ENCODE measurements at regions not wholly inside any gene's neighbourhood (a gene's known extent, or its start where the extent isn't known, plus 50 kb on each side); places are given as distances from the start of the nearest gene placed in this dataset.

GRCh38 chr2:48145845-48146452 is 168.5 kb upstream of the FOXN2 start:
- DNase-seq = no peak

- no peak for DNase-seq
Measured at GRCh38 chr2:48146552-48146951, 167.9 kb upstream of the FOXN2 start.

- no peak for DNase-seq
Measured at GRCh38 chr2:48147719-48148118, 166.8 kb upstream of the FOXN2 start.

GRCh38 chr2:48148841-48149430 is 165.5 kb upstream of the FOXN2 start:
- DNase-seq = no peak

GRCh38 chr2:48157150-48157549 is 157.3 kb upstream of the FOXN2 start:
- DNase-seq = no peak

- DNase-seq = no peak
Measured at GRCh38 chr2:48161628-48162027, 152.9 kb upstream of the FOXN2 start.

GRCh38 chr2:48162742-48163141 is 151.7 kb upstream of the FOXN2 start:
- no peak for DNase-seq

GRCh38 chr2:48165070-48165753 is 149.3 kb upstream of the FOXN2 start:
- DNase-seq = no peak

GRCh38 chr2:48169141-48169592 is 145.3 kb upstream of the FOXN2 start:
- no peak for DNase-seq

- DNase-seq = no peak
Measured at GRCh38 chr2:48170281-48170680, 144.2 kb upstream of the FOXN2 start.

GRCh38 chr2:48173141-48173540 is 141.3 kb upstream of the FOXN2 start:
- DNase-seq = no peak

- no peak for DNase-seq
Measured at GRCh38 chr2:48174503-48174902, 140.0 kb upstream of the FOXN2 start.

GRCh38 chr2:48175254-48175653 is 139.2 kb upstream of the FOXN2 start:
- no peak for DNase-seq

- no peak for DNase-seq
Measured at GRCh38 chr2:48175656-48176055, 138.8 kb upstream of the FOXN2 start.

- no peak for DNase-seq
Measured at GRCh38 chr2:48176876-48177275, 137.6 kb upstream of the FOXN2 start.

GRCh38 chr2:48178611-48179010 is 135.9 kb upstream of the FOXN2 start:
- no peak for DNase-seq

GRCh38 chr2:48180557-48180956 is 133.9 kb upstream of the FOXN2 start:
- no peak for DNase-seq

GRCh38 chr2:48183276-48183675 is 131.2 kb upstream of the FOXN2 start:
- DNase-seq = no peak

- no peak for DNase-seq
Measured at GRCh38 chr2:48183991-48184390, 130.5 kb upstream of the FOXN2 start.

- no peak for DNase-seq
Measured at GRCh38 chr2:48187503-48187902, 127.0 kb upstream of the FOXN2 start.

GRCh38 chr2:48189552-48190228 is 124.8 kb upstream of the FOXN2 start:
- DNase-seq = no peak

GRCh38 chr2:48190230-48190629 is 124.3 kb upstream of the FOXN2 start:
- DNase-seq = no peak

GRCh38 chr2:48194641-48195040 is 119.8 kb upstream of the FOXN2 start:
- DNase-seq = no peak

GRCh38 chr2:48195169-48195568 is 119.3 kb upstream of the FOXN2 start:
- DNase-seq = no peak

All from NCI-H446 treated with DMSO at 0.1 percent for 48 hours (cell line).